ENCODE measurements at regions not wholly inside any gene's neighbourhood (a gene's known extent, or its start where the extent isn't known, plus 50 kb on each side); places are given as distances from the start of the nearest gene placed in this dataset.

- Histone ChIP-seq H4K20me1 (ENCODE audit: control insufficient read depth, extremely low read depth, insufficient read depth, low read length) (no peaks in the 10 kb centered on the region), H3K27ac (ENCODE audit: control insufficient read depth, insufficient read depth, low read length) (no peak overlapping the region), H3K4me2 (ENCODE audit: control insufficient read depth, extremely low read depth, insufficient read depth, low read depth, low read length) (no peak overlapping the region), H3K9ac (ENCODE audit: control insufficient read depth, extremely low read depth, insufficient read depth, low read length) (no peak overlapping the region), H3K79me2 (ENCODE audit: control insufficient read depth, insufficient read depth, low read length) (no peaks in the 10 kb centered on the region), H3K4me1 (ENCODE audit: control insufficient read depth, extremely low read depth, insufficient read depth, low read length) (no peaks in the 10 kb centered on the region), H2AFZ (ENCODE audit: control insufficient read depth, low read length) (no peak overlapping the region), H3K36me3 (ENCODE audit: control insufficient read depth in 2 of 2, extremely low read depth in 1 of 2, insufficient read depth in 2 of 2, low read length in 2 of 2) (no peaks in the 10 kb centered on the region), H3K9me3 (ENCODE audit: control insufficient read depth, low read depth, low read length) (no peaks in the 10 kb centered on the region), H3K4me3 (ENCODE audit: control insufficient read depth in 2 of 3, extremely low read depth in 1 of 3, insufficient read depth in 2 of 3, low read depth in 1 of 3, low read length in 3 of 3) (no peak overlapping the region), H3K9me1 (ENCODE audit: control insufficient read depth, extremely low read depth, insufficient read depth, low read length) (no peaks in the 10 kb centered on the region), H3K27me3 (ENCODE audit: control insufficient read depth, extremely low read depth, insufficient read depth, low read length) (no peaks in the 10 kb centered on the region)
- TF ChIP-seq CTCF (optimal IDR thresholded peaks at IDR 0.05 in 1 of 3, IDR thresholded peaks at IDR 0.05 in 1 of 3, conservative IDR thresholded peaks at IDR 0.05 in 1 of 3; ENCODE audit: extremely low read depth in 1 of 3, insufficient read depth in 2 of 3, low read length in 3 of 3) (no peak), EZH2 (IDR thresholded peaks at IDR 0.05; ENCODE audit: low read length) (no peak)
- DNase-seq (ENCODE audit: low read depth, low spot score) (no peak), FAIRE-seq (no peak)
- dilution Hi-C loops (cut with MboI; ENCODE audit: extremely low pct_ligation_motif_present, low sequenced_read_pairs): no loop called here
These were observed 98.6 kb upstream of the DPT start for GRCh38 chr1:168827557-168827956.

GRCh38 chr1:168829876-168830275 is 100.9 kb upstream of the DPT start:
- H3K36me3 ChIP-seq (ENCODE audit: control insufficient read depth in 2 of 2, extremely low read depth in 1 of 2, insufficient read depth in 2 of 2, low read length in 2 of 2): no peaks in the 10 kb centered on the region
- H2AFZ ChIP-seq (ENCODE audit: control insufficient read depth, low read length): no peak overlapping the region
- no peaks in the 10 kb centered on the region for H3K9me3 ChIP-seq (ENCODE audit: control insufficient read depth, low read depth, low read length)
- H3K9me1 ChIP-seq (ENCODE audit: control insufficient read depth, extremely low read depth, insufficient read depth, low read length): no peaks in the 10 kb centered on the region
- no peak overlapping the region for H3K9ac ChIP-seq (ENCODE audit: control insufficient read depth, extremely low read depth, insufficient read depth, low read length)
- no peak overlapping the region for H3K27ac ChIP-seq (ENCODE audit: control insufficient read depth, insufficient read depth, low read length)
- H3K4me2 ChIP-seq (ENCODE audit: control insufficient read depth, extremely low read depth, insufficient read depth, low read depth, low read length): no peak overlapping the region
- FAIRE-seq (no peak), DNase-seq (ENCODE audit: low read depth, low spot score) (no peak)
- H3K4me1 ChIP-seq (ENCODE audit: control insufficient read depth, extremely low read depth, insufficient read depth, low read length): no peaks in the 10 kb centered on the region
- H3K79me2 ChIP-seq (ENCODE audit: control insufficient read depth, insufficient read depth, low read length): no peaks in the 10 kb centered on the region
- dilution Hi-C loops (cut with MboI; ENCODE audit: extremely low pct_ligation_motif_present, low sequenced_read_pairs): no loop called here
- no peaks in the 10 kb centered on the region for H4K20me1 ChIP-seq (ENCODE audit: control insufficient read depth, extremely low read depth, insufficient read depth, low read length)
- no peak for TF ChIP-seq EZH2 (IDR thresholded peaks at IDR 0.05; ENCODE audit: low read length)
- TF ChIP-seq CTCF (optimal IDR thresholded peaks at IDR 0.05 in 1 of 3, IDR thresholded peaks at IDR 0.05 in 1 of 3, conservative IDR thresholded peaks at IDR 0.05 in 1 of 3; ENCODE audit: extremely low read depth in 1 of 3, insufficient read depth in 2 of 3, low read length in 3 of 3): no peak
- no peak overlapping the region for H3K4me3 ChIP-seq (ENCODE audit: control insufficient read depth in 2 of 3, extremely low read depth in 1 of 3, insufficient read depth in 2 of 3, low read depth in 1 of 3, low read length in 3 of 3)
- no peaks in the 10 kb centered on the region for H3K27me3 ChIP-seq (ENCODE audit: control insufficient read depth, extremely low read depth, insufficient read depth, low read length)

Data from keratinocyte (primary cell).